Upper lobe of left lung (tissue), 4 donors: ENCODE measurements at regions not wholly inside any gene's neighbourhood (a gene's known extent, or its start where the extent isn't known, plus 50 kb on each side); places are given as distances from the start of the nearest gene placed in this dataset.

Experiments
- EP300 ChIP-seq, 4 donors: sonication (generic); formaldehyde crosslinking; IDR thresholded peaks; one replicate each; pipeline ENCODE4 v1.5.1; 2017; ENCODE audit warnings: antibody characterized with exemption in 4 of 4, control low read depth in 2 of 4
- POLR2A ChIP-seq, 4 donors: fragments of 450-650 bp; IDR thresholded peaks; one replicate each; pipeline ENCODE4 v1.5.1; 2016 to 2017; ENCODE audit warnings: antibody characterized with exemption in 4 of 4, mild to moderate bottlenecking in 2 of 4
- TF ChIP-seq, protein P1 (sequence below), 6 experiments: fragments of 450-650 bp in 4 of 6; fragments of 200-600 bp in 2 of 6; sonication (generic) in 2 of 6; IDR thresholded peaks; one replicate each; pipeline ENCODE4 v1.5.1; 2016 to 2019; ENCODE audit warnings: antibody characterized with exemption in 6 of 6

DNA sequence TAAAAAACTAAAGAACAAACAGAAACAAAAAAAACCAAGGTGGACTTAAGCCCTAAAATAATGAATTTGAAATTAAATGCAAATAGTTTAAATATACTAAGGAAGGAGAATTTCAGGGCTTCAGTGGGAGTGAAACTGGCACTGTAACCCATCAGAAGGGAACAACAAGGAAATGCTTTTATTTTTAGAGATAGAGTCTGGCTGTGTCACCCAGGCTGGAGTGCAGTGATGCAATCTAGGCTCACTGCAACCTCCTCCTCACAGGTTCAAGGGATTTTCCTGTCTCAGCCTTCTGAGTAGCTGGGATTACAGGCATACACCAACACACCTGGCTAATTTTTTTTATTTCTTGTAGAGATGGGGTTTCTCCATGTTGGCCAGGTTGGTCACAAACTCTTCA lies 625.2 kb upstream of the CDH8 start:
- TF ChIP-seq, protein P1, sequence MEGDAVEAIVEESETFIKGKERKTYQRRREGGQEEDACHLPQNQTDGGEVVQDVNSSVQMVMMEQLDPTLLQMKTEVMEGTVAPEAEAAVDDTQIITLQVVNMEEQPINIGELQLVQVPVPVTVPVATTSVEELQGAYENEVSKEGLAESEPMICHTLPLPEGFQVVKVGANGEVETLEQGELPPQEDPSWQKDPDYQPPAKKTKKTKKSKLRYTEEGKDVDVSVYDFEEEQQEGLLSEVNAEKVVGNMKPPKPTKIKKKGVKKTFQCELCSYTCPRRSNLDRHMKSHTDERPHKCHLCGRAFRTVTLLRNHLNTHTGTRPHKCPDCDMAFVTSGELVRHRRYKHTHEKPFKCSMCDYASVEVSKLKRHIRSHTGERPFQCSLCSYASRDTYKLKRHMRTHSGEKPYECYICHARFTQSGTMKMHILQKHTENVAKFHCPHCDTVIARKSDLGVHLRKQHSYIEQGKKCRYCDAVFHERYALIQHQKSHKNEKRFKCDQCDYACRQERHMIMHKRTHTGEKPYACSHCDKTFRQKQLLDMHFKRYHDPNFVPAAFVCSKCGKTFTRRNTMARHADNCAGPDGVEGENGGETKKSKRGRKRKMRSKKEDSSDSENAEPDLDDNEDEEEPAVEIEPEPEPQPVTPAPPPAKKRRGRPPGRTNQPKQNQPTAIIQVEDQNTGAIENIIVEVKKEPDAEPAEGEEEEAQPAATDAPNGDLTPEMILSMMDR (IDR thresholded peaks at IDR 0.05) = no peak
- no peak for TF ChIP-seq EP300 (IDR thresholded peaks at IDR 0.05)
- no peak for TF ChIP-seq POLR2A (IDR thresholded peaks at IDR 0.05)
